GM21529 (cell line): ENCODE measurements at regions not wholly inside any gene's neighbourhood (a gene's known extent, or its start where the extent isn't known, plus 50 kb on each side); places are given as distances from the start of the nearest gene placed in this dataset.

Experiments
- ATAC-seq: cut with Tn5 transposase; IDR thresholded peaks from one replicate; pipeline ENCODE4 v1.9.1; 2021; ENCODE audit not compliant: unreplicated experiment

GRCh38 chr5:125263356-125263755 lies 516.9 kb upstream of the ZNF608 start:
- no peak for ATAC-seq

GRCh38 chr5:125266106-125266505 lies 519.7 kb upstream of the ZNF608 start:
- no peak for ATAC-seq

- no peak for ATAC-seq
These were observed 521.3 kb upstream of the ZNF608 start for GRCh38 chr5:125267636-125268248.

GRCh38 chr5:125269926-125270325 lies 523.5 kb upstream of the ZNF608 start:
- no peak for ATAC-seq

GRCh38 chr5:125272357-125272756 lies 525.9 kb upstream of the ZNF608 start:
- ATAC-seq: no peak

GRCh38 chr5:125274211-125274610 lies 527.8 kb upstream of the ZNF608 start:
- ATAC-seq: no peak

GRCh38 chr5:125274938-125275724 lies 528.7 kb upstream of the ZNF608 start:
- no peak for ATAC-seq

- ATAC-seq: no peak
These were observed 529.3 kb upstream of the ZNF608 start for GRCh38 chr5:125275725-125276090.

- no peak for ATAC-seq
These were observed 529.7 kb upstream of the ZNF608 start for GRCh38 chr5:125276096-125276495.

GRCh38 chr5:125277494-125278154 lies 531.2 kb upstream of the ZNF608 start:
- no peak for ATAC-seq

GRCh38 chr5:125278711-125279110 lies 532.3 kb upstream of the ZNF608 start:
- no peak for ATAC-seq

- ATAC-seq: no peak
These were observed 535.2 kb upstream of the ZNF608 start for GRCh38 chr5:125281667-125282066.

GRCh38 chr5:125283372-125283771 lies 536.9 kb upstream of the ZNF608 start:
- ATAC-seq: no peak

- ATAC-seq: no peak
These were observed 539.8 kb upstream of the ZNF608 start for GRCh38 chr5:125286271-125286670.

GRCh38 chr5:125289606-125290005 lies 543.2 kb upstream of the ZNF608 start:
- no peak for ATAC-seq

GRCh38 chr5:125290935-125291334 lies 544.5 kb upstream of the ZNF608 start:
- ATAC-seq: no peak

GRCh38 chr5:125291447-125291846 lies 545.0 kb upstream of the ZNF608 start:
- no peak for ATAC-seq

GRCh38 chr5:125293223-125293622 lies 546.8 kb upstream of the ZNF608 start:
- no peak for ATAC-seq

GRCh38 chr5:125293726-125294125 lies 547.3 kb upstream of the ZNF608 start:
- no peak for ATAC-seq

- no peak for ATAC-seq
These were observed 548.4 kb upstream of the ZNF608 start for GRCh38 chr5:125294844-125295243.

GRCh38 chr5:125295405-125295872 lies 549.0 kb upstream of the ZNF608 start:
- no peak for ATAC-seq

- no peak for ATAC-seq
These were observed 551.8 kb upstream of the ZNF608 start for GRCh38 chr5:125298258-125298657.
